ENCODE measurements at regions not wholly inside any gene's neighbourhood (a gene's known extent, or its start where the extent isn't known, plus 50 kb on each side); places are given as distances from the start of the nearest gene placed in this dataset.

DNA sequence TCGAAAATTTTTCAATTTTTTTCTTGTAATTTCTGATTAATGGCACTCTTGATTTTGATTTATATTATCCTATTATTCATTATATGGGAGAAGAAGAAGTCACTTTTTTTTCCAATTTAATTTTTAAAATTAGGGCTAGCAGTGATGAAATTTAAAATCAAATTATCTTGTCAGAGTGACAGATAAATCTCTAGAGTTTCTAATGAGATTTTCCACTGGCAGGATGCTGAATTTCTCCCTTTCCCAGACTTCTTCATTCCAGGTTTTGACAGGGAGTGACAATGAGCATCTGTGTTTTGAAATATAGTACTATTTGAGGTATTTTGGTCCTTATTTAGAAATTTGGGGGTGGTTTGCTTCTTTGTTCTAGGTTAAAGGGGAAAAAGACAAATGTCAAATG lies 2274.1 kb downstream of the MAT2B start:
- no peak for DNase-seq

DNA sequence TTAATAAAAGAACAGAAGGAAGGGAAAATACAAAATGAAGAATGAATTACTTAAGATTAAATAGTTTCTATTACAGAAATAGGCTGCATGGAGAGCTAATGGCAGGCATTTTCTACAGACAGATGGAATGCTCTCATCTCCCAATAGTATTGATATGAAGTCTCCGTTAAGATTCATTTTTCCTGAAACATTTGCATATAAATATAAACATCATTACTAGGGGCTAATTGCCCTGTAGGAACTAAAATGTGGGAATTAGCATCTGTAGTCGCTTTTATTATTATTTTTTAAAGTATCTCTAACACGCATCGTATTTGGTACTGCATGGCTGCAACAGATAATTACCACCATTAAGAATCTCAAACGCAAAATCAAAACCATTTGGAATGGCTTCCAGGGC lies 2275.5 kb downstream of the MAT2B start:
- no peak for DNase-seq

DNA sequence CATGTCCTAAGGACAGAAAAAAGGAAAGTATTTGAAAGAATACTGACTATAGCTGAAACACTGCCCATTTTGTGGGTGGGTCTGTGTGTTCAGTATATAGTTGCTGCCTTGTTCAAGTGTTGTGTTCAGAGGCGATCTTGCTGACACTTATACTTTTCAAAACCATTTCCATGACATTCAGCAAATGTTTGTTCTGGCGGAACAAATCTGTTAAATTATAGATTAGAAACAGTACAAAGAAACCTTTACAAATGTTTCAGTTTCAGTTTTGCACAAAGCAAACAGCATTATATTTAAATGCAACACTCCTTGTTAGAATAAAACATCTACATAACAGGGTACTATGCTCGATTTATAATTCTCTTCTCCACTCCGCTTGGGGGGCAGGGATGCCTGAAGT lies 2276.3 kb downstream of the MAT2B start:
- no peak for DNase-seq

DNA sequence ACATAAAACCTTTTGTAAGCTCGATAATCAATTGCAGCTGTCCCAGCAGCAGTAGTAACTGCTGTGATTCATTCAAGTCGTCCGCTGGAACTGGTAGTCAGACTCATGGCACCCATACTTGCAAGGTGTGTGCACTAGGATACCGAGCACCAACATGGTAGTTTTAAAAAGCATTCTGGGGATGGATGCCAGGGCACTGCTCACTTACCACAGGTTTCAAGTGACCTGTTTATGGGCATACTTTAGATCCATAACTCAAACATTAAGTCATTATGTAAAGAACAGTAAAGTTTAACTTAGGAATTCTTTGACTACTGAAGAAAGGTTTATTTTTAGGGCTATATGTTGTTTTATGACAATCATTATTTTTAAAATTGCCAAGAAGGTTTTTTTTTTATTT lies 2277.6 kb downstream of the MAT2B start:
- no peak for DNase-seq

DNA sequence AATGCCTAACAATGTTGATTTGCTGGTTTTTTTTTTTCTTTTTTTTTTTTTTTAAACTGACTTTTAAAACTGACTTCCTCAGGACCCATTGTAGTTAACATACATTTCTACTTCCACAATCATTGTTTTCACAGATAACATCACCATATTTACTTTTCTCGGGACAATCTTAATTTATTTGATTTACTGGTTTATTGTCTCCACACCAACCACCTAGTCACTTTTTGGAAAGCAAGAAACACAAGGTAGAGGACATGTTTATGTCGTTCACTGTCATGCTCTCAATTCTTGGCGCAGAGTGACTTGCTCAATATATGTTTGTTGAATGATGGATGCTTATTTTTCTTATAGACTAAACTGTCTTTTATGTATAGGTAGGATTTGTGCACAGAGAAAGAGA lies 2280.7 kb downstream of the MAT2B start:
- no peak for DNase-seq

DNA sequence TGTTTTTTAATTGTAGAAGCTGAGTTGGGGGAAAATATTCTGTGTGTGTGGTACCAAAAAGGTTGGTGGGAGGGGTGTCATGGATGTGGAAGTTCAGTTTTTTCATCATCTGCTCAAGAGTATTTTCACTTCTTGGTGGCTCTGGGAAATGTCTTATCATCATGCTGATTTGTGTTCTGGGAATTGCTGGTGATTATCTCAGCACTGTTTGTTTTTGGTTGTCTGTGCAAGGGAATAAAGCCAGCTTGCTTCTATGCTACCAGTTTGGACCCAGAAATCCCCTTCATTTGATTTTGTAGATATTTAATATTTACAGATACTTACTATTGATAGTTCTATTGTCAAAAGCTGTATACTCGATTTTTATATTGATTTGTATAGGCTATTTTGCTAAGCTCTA lies 2289.7 kb downstream of the MAT2B start:
- DNase-seq = no peak

DNA sequence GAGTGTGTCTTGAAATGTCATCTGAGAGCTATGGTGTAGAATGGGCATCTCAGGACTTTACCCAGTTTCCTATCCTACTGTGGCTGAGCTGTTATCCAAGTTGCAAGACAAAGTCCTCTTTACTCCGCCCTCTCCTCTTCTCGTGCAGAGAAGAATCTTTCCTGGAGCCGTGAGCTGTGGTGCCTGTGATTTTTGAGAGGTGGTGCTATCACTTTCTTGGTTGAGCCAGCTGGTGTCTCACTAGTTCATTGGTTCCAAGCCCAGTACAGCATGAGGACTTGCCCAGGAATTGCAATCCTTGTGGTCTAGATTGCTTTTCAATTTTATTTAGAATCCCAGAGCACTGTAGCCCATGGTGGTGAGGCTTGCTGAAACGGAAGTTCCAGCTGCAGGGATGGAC lies 2300.3 kb downstream of the MAT2B start:
- no peak for DNase-seq

DNA sequence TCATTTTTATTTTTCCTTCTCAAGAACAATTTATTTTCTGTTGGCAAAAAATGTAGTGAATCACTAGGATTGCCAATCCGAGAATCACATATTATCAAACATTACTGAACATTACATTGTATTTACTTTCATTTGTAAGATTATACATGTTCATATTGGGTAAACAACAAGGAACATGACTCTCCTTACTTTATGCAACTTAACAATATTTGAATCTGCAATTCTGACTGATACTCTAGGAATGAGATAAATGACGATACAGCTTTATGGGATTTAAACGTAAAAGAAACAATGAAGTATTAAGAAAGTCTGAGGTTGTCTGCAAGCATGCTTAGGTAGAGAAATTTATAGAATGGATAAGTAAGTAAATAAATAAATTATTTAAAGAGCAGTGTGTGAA lies 2302.9 kb downstream of the MAT2B start:
- no peak for DNase-seq

DNA sequence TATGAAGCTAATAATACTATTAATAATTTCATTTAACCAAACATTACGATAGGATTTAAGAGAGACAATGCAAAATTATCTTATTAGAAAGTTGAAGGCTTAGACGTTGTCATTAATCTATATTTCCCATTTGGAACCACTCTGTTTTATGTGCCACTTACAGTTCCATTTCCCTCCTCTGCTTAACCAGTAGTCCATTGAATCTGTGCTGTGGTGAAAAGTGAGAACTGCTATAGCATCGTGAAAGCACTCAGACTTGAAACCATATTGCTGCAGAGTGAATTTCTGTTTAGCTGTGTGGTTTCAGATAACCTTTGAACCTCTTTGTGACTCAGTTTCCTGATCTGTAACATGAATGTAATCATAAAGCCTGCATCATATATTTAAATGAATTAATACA lies 2304.5 kb downstream of the MAT2B start:
- no peak for DNase-seq

DNA sequence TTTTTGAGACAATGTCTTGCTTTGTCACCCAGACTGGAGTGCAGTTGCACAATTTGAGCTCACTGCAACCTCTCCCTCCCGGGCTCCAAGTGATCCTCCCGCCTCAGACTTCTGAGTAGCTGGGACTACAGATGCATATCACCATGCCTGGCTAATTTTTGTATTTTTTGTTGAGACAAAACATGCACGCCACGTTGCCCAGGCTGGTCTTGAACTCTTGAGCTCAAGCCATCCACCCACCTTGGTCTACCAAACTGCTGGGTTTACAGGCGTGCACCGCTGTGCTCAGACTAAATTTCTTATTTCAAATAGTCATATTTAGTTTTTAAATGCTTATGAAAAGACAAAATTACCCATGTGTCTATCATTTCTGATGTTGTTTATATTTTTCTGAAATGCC lies 2324.1 kb downstream of the MAT2B start:
- DNase-seq = no peak

DNA sequence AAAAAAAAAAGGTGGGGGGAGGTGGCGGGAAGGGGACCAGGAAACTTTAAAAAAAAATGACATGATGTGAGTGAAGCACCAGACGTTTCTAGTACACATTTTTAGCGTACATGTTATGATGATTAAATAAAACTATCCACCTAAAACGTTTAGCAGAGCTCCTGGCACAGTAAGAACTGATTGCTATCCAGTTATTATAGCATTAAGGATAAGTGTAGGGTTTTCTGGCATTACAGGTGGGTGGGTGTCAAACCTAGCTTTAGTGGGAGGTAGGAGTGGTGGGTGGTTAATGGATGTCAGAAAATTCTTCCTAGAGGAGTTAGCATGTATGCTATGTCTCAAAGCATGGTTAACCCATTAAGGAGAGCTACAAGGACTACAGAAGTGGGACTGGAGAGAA lies 2329.5 kb downstream of the MAT2B start:
- DNase-seq = no peak

DNA sequence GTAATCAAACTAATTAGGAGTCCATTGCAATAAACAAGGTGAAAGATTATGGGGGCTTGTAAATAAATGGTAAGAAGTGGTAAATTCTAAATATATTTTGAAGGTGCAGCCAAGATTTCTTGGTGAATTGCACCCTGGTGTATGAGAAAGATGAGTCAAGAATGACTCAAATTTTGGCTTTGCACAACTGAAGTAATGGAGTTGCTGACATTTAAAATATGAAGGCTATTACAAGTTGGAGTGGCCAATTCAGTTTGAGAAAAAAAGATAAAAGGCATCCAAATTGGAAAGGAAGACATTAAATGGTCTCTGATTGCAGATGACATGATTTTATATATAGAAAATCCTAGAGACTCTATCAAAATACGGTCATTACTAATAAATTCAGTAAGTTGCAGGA lies 2330.6 kb downstream of the MAT2B start:
- no peak for DNase-seq

DNA sequence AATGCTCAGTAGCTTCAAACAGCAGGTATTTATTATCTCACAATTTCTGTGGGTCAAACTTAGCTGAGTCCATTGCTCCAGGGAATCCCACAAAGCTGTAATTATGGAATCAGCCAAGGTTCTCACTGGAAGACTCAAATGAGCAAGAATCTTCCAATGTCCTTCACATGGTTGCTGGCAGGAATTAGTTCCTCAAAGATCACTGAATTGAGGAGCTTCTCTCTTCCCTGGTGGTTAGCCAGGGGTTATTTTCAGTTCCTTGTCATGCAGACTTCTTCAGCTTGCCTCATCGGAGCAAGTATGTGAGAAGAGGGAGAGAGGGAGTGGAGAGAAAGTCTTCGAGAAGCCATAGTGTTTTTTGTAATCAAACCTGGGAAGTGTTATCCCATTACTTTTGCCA lies 2331.9 kb downstream of the MAT2B start:
- DNase-seq = no peak

DNA sequence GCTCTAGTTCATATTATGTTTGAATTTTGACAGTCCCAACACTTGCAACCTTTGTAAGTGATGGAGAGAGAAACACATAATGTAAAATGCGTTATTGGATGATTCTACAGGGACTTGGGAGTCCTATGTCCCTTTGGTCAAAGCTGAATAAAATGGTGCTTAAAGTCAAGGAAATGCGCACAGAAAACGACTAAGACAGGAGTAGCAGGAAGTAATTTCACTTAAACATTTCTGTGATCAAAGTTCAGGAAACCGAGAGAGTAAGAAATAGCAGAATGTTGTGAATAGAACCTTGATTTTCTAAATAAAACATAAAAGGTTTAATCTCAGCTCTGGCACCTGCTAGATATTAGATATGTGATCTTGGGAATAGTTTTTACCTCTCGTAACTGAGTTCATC lies 2339.2 kb downstream of the MAT2B start:
- no peak for DNase-seq

DNA sequence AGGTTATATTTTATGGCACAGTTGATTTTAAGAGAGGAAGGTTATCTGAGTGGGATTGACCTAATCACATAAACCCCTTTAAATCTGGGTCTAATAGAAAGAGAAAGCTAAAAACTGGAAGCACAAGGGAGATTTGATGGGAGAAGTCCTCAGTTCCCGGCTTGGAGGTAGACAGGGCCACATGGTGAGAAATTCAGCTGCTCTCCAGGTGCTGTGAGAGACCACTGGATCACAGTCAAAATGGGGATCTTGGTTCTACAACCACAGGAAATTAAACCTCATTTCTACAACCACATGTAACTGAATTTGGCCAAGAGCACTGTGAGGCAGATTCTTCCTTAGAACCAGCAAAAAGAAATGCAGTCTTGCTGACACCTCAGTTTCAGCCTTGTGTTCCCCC lies 2352.7 kb downstream of the MAT2B start:
- DNase-seq = no peak

DNA sequence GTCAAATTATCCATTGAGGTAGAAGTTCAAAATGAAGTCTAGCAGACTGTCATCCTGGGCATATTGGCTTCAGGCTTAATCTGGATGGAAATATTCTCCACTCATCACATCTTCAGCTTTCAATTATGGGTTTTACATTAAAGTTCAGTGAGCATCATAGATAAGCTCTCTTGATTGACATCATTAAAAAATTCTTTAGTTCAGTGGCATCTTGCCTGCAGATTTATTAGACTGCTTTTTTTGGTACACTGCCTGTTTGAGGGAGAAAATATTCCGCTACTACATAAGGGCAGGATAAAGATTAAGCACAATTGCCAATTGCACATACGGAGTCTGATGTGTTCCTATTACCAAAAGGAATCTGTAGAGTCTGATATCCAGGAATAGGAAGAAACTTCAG lies 2353.8 kb downstream of the MAT2B start:
- no peak for DNase-seq

DNA sequence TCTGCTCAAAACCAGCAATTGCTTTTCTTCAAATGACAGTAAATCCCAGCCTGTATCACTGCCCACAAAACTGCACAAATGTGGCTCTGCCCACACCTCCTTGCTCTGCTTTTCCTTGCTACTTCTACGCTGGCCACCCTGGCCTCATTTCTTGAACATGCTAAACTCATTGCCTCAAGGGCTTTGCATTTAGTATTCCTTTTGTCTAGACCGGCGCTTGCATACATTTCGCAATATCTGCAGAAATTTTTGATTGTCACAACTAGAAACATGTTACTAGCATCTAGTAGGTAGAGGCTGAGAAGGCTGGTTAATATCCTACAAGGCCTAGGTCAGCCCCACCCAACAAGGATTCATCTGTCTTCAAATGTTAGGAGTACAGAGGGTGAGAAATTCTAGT lies 2357.8 kb downstream of the MAT2B start:
- DNase-seq = no peak

DNA sequence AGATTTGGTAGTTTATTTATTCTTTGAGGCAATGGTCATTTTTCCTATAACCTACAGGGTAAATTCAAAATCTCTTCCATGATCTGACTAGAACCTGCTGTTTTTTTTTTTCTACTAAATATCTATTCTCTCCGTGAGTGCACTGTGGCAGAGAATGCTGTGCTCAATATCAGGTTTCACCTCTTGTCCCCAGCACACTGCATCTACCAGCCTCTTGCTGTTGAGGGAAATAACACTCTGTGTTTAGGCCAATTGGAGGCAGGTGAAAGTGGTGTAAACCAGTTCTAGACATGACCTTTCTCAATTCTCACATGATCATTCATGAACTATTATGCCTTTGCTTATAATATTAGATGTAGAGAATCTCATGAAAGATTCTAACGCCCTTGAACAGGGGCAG lies 2365.9 kb downstream of the MAT2B start:
- no peak for DNase-seq

DNA sequence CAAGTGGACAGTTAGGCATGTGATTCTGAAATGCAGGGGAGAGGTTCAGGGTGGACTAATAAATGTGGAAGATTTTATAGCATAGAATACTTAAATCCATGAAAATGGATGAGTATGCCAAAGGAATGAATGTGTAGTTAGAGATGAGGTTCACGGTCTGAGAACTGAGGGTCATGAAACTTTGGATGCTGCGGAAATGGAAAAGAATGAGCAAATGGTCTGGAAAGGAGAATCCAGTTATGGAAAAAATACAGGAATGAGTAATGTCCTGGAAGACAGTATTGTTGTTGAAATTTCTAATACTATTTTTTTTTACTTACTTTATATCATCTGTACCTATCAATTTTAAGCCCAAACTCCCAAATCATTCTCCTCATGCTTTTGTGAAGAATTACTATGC lies 2369.4 kb downstream of the MAT2B start:
- no peak for DNase-seq

DNA sequence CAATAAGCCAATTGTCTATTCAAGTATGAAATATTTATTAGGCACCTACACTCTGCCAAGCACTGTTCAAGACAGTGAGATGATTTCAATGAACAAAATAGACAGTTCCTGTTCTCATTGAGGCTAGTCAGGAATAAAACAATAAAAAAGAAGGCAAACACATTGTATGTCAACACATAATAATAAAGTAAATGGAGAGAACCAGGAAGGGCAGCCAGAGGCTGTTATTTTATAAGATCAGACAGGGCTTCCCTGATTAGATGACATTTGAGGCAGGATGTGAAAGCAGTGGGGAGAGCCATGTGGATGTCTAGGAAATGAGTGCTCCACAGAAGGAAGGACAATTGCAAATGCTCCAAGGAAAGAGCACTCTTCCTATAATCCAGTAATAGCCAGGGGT lies 2371.1 kb downstream of the MAT2B start:
- no peak for DNase-seq

DNA sequence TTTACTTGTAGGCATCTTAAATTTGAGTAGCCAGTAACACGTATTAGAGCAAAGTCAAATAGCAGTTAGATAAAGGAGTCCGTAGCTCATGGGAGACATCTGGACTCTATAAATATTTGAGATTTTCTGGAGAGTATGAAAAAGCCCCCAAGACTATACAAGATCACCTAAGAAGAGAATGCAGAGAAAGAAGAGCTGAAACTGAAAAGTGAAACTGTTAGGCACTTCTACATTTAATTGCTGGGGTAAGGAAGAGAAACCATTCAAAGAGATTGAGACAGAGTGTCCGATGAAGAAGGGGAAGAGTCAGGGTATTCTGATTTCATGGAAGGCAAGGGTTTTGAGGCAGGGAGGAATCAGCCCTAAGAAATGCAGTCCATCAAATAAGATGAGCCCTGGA lies 2372.1 kb downstream of the MAT2B start:
- no peak for DNase-seq

DNA sequence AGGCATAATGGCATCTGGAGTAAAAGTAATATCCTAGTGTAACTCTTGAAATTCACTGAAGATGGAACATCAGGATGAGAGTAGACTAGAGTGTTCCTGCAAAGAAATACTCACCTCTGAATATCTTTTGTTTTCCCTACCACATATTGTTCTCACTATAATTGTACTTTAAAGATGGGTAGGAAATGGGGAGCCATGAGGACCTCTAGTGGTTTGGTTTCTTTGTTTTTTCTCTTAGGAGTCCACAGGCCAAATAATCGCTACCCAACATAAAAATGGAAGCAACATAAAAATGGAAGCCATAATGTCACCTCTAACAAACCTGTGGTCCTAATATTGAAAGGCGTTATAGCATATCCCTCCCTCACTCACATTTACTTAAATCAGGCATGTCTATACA lies 2375.8 kb downstream of the MAT2B start:
- DNase-seq = no peak

DNA sequence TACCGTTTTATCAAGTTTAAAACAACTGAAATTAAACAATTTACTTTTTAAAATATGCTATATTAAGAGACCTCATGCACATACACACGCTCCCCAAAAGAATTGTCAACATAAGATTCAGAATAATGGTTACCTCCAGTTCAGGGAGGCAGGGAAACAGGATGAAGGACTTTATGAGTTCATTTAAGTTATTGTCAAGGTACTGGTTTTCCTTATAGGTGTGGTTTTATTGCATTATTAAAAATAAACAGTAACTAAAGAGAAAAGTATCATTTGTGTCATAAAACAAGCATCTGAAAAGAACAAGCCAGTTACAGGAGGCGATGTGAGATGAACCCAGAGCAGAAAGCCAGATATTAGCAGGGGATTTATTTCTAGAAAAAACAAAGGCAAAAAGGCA lies 2376.7 kb downstream of the MAT2B start:
- DNase-seq = no peak

DNA sequence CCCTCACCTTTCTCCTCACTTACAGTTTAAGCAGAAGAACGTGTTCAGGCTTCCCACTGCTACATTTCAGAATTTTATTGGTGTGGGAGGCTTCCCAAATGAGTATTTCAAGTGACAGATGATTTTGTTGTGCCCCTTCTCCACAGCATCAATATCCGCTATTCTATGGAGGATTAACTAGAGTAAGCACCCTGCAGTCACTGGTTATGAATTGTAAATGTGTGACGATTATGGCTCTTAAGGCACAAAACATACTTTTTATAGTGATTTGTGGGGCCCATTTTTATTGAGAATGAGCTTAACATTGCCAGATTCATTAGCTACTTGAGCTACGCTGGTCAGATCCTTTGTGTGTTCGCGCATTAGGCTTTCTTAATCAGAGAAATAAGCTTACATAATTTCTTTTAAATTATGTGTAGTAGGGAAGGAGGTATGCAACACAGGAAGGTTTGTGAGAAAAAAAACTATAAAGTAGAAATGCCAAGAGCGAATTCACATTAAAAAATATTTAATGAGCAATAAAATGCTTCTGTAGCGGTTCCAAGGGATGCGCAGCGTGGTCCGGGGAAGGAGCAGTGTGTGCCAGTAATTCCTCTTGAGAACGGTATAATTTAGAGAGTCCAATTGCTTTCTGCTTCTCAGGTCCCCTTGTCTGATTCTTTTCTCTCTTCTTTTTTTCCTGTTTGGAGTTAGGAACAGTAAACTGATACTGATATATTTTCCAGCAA lies 2380.4 kb downstream of the MAT2B start:
- no peak for DNase-seq

DNA sequence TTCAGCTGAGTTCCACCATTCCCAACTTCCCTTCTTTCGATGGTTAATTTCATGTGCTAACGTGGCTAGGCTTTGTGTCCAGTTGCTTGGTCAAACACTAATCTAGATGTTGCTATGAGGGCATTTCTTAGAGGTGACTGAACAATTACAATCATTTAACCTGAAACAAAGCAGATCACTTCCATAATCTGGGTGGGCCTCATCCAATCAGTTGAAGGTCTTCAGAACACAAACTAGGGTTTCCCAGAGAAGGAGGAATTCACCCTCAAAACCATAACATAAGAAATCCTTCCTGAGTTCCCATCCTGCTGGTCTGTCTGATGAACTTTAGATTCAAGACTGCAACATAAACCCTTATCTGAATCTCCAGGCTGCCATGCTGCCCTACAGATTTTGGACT lies 2381.7 kb downstream of the MAT2B start:
- no peak for DNase-seq

DNA sequence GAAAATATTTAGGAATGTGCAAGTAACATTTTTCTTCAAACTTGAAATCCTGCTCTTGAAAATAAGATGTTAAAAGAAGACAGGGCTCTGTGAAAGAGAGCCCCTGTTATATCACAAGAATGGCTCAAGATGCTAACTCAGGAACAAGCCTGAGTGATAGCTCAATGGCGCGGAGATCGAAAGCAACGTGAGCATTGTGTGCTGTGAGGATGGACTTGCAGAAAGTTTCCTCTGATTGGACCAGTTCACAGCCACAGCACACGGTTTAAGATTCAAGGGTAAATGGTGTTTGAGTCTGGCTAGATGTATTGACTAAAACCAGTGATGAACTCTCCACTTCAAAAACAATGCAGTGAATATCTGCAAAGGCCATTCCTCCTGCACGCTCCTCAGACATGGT lies 2387.0 kb downstream of the MAT2B start:
- DNase-seq = no peak

Measured in activated CD8-positive, alpha-beta memory T cell treated with anti-CD3 and anti-CD28 coated beads, Interleukin-2, amount 50 U/mL, for 4 hours (primary cell).